Activated T-helper 17 cell treated with anti-CD3 and anti-CD28 coated beads, Interleukin-2, amount 50 U/mL, for 72 hours (primary cell): ENCODE measurements at regions not wholly inside any gene's neighbourhood (a gene's known extent, or its start where the extent isn't known, plus 50 kb on each side); places are given as distances from the start of the nearest gene placed in this dataset.

Experiments
- ATAC-seq: fragments of 150-1000 bp; cut with Tn5 transposase; replicated peaks from 2 replicates; pipeline ENCODE4 v1.10.0; 2021; ENCODE audit warnings: mild to moderate bottlenecking, moderate library complexity
- H3K27ac Mint-ChIP-seq: one replicate; pipeline ENCODE4 v1.8.0; 2022; ENCODE audit warnings: mixed read lengths
- H3K27me3 Mint-ChIP-seq: one replicate; pipeline ENCODE4 v1.8.0; 2022; ENCODE audit warnings: mixed read lengths
- H3K36me3 Mint-ChIP-seq: one replicate; pipeline ENCODE4 v1.8.0; 2022; ENCODE audit warnings: low read depth, mild to moderate bottlenecking, mixed read lengths
- H3K4me1 Mint-ChIP-seq: one replicate; pipeline ENCODE4 v1.8.0; 2022; ENCODE audit warnings: mixed read lengths
- H3K4me3 Mint-ChIP-seq: one replicate; pipeline ENCODE4 v1.8.0; 2022; ENCODE audit warnings: mild to moderate bottlenecking, mixed read lengths
- H3K9me3 Mint-ChIP-seq: one replicate; pipeline ENCODE4 v1.8.0; 2022; ENCODE audit warnings: mixed read lengths

GRCh38 chr15:77810130-77810571, 177.4 kb upstream of the LINGO1 start:
- no peaks in the 10 kb centered on the region for H3K27me3 Mint-ChIP-seq
- H3K4me3 Mint-ChIP-seq = no peak overlapping the region
- ATAC-seq = no peak
- no peak overlapping the region for H3K27ac Mint-ChIP-seq
- no peaks in the 10 kb centered on the region for H3K4me1 Mint-ChIP-seq
- no peaks in the 10 kb centered on the region for H3K9me3 Mint-ChIP-seq
- no peaks in the 10 kb centered on the region for H3K36me3 Mint-ChIP-seq

- no peak overlapping the region for H3K4me3 Mint-ChIP-seq
- no peaks in the 10 kb centered on the region for H3K9me3 Mint-ChIP-seq
Measured at GRCh38 chr15:77808581-77809177, 176.0 kb upstream of the LINGO1 start.

GRCh38 chr15:77808075-77808474, 175.4 kb upstream of the LINGO1 start:
- H3K4me3 Mint-ChIP-seq = no peak overlapping the region
- H3K27me3 Mint-ChIP-seq = no peaks in the 10 kb centered on the region

More at GRCh38 chr15:77808581-77809177, 176.0 kb upstream of the LINGO1 start:
- no peaks in the 10 kb centered on the region for H3K27me3 Mint-ChIP-seq
- no peaks in the 10 kb centered on the region for H3K4me1 Mint-ChIP-seq
- no peak overlapping the region for H3K27ac Mint-ChIP-seq
- H3K36me3 Mint-ChIP-seq = no peaks in the 10 kb centered on the region
- no peak for ATAC-seq

DNA sequence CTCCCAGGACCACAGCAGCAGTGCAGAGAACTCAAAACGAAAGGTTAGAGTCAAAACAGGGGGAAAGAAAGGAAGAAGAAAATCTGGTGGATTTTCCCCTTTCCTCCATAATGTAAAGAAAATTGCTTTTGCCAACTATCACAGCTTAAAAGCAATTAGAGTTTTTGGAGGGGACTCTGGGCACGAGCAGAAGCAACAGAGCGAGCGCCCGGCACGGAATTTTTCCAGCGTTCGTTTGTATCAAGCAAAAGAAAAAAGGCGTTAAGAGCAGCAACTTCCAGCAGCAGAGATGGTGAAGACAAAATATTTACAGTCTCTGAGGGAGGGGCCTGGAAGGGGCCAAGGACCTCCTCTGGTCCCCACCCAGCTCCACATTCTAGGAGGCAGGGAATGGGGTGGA, 174.9 kb upstream of the LINGO1 start:
- ATAC-seq = no peak
- no peaks in the 10 kb centered on the region for H3K27me3 Mint-ChIP-seq
- H3K36me3 Mint-ChIP-seq = no peaks in the 10 kb centered on the region
- no peaks in the 10 kb centered on the region for H3K9me3 Mint-ChIP-seq
- no peak overlapping the region for H3K27ac Mint-ChIP-seq
- no peaks in the 10 kb centered on the region for H3K4me1 Mint-ChIP-seq
- H3K4me3 Mint-ChIP-seq = no peak overlapping the region

More at GRCh38 chr15:77808075-77808474, 175.4 kb upstream of the LINGO1 start:
- no peaks in the 10 kb centered on the region for H3K4me1 Mint-ChIP-seq
- H3K9me3 Mint-ChIP-seq = no peaks in the 10 kb centered on the region
- ATAC-seq = no peak
- no peak overlapping the region for H3K27ac Mint-ChIP-seq
- H3K36me3 Mint-ChIP-seq = no peaks in the 10 kb centered on the region

DNA sequence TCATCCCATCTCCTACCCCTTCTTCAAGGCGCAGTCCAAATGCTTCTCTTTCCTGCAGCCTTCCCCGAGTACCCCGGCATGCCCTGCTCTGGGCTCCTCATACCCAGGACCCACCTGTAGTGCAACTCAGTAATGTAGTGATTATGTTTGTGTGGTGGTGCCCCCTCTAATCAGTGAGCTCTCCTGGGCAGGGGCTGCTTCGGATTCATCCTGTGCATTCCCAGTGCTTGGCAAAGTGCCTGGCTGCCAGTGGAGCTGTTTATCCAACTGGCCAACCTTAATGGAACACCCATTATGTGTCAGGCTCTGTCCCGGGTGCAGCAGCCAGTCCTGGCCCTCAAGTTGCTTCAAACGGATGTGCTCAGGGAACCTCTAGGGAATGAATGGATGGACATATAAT, 174.4 kb upstream of the LINGO1 start:
- ATAC-seq = no peak
- Mint-ChIP-seq H3K27ac (no peak overlapping the region), H3K36me3 (no peaks in the 10 kb centered on the region), H3K4me3 (no peak overlapping the region), H3K4me1 (no peaks in the 10 kb centered on the region), H3K9me3 (no peaks in the 10 kb centered on the region), H3K27me3 (no peaks in the 10 kb centered on the region)

GRCh38 chr15:77804210-77804609, 171.5 kb upstream of the LINGO1 start:
- H3K4me3 Mint-ChIP-seq = no peak overlapping the region
- H3K4me1 Mint-ChIP-seq = no peaks in the 10 kb centered on the region
- H3K27me3 Mint-ChIP-seq = no peaks in the 10 kb centered on the region
- H3K36me3 Mint-ChIP-seq = no peaks in the 10 kb centered on the region
- no peak for ATAC-seq
- H3K9me3 Mint-ChIP-seq = no peaks in the 10 kb centered on the region
- H3K27ac Mint-ChIP-seq = no peak overlapping the region

GRCh38 chr15:77803487-77803886, 170.8 kb upstream of the LINGO1 start:
- no peaks in the 10 kb centered on the region for H3K36me3 Mint-ChIP-seq
- no peak overlapping the region for H3K4me3 Mint-ChIP-seq
- no peaks in the 10 kb centered on the region for H3K4me1 Mint-ChIP-seq
- H3K27ac Mint-ChIP-seq = no peak overlapping the region
- no peaks in the 10 kb centered on the region for H3K9me3 Mint-ChIP-seq
- H3K27me3 Mint-ChIP-seq = no peaks in the 10 kb centered on the region
- no peak for ATAC-seq

GRCh38 chr15:77800305-77800704, 167.6 kb upstream of the LINGO1 start:
- peaks cover 2% of the 10 kb centered on the region for H3K27me3 Mint-ChIP-seq
- no peaks in the 10 kb centered on the region for H3K9me3 Mint-ChIP-seq
- ATAC-seq = no peak

GRCh38 chr15:77798847-77799246, 166.1 kb upstream of the LINGO1 start:
- Mint-ChIP-seq H3K27ac (no peak overlapping the region), H3K4me1 (no peaks in the 10 kb centered on the region), H3K9me3 (no peaks in the 10 kb centered on the region), H3K36me3 (no peaks in the 10 kb centered on the region), H3K27me3 (peaks cover 3% of the 10 kb centered on the region), H3K4me3 (no peak overlapping the region)
- ATAC-seq = no peak

More at GRCh38 chr15:77800305-77800704, 167.6 kb upstream of the LINGO1 start:
- no peak overlapping the region for H3K4me3 Mint-ChIP-seq
- no peaks in the 10 kb centered on the region for H3K36me3 Mint-ChIP-seq
- no peaks in the 10 kb centered on the region for H3K4me1 Mint-ChIP-seq
- no peak overlapping the region for H3K27ac Mint-ChIP-seq

- H3K4me3 Mint-ChIP-seq = no peak overlapping the region
- H3K27me3 Mint-ChIP-seq = peaks cover 3% of the 10 kb centered on the region
- ATAC-seq = no peak
- H3K36me3 Mint-ChIP-seq = no peaks in the 10 kb centered on the region
- no peaks in the 10 kb centered on the region for H3K9me3 Mint-ChIP-seq
- H3K27ac Mint-ChIP-seq = no peak overlapping the region
- no peaks in the 10 kb centered on the region for H3K4me1 Mint-ChIP-seq
Measured at GRCh38 chr15:77798151-77798835, 165.6 kb upstream of the LINGO1 start.

GRCh38 chr15:77797270-77797669, 164.6 kb upstream of the LINGO1 start:
- H3K27me3 Mint-ChIP-seq = peaks cover 6% of the 10 kb centered on the region
- H3K4me1 Mint-ChIP-seq = no peaks in the 10 kb centered on the region
- ATAC-seq = no peak
- no peaks in the 10 kb centered on the region for H3K36me3 Mint-ChIP-seq
- no peaks in the 10 kb centered on the region for H3K9me3 Mint-ChIP-seq
- H3K27ac Mint-ChIP-seq = no peak overlapping the region
- no peak overlapping the region for H3K4me3 Mint-ChIP-seq

GRCh38 chr15:77796046-77796729, 163.5 kb upstream of the LINGO1 start:
- ATAC-seq = no peak
- no peak overlapping the region for H3K4me3 Mint-ChIP-seq
- H3K36me3 Mint-ChIP-seq = no peaks in the 10 kb centered on the region

GRCh38 chr15:77795446-77795845, 162.7 kb upstream of the LINGO1 start:
- no peaks in the 10 kb centered on the region for H3K4me1 Mint-ChIP-seq
- ATAC-seq = no peak
- H3K36me3 Mint-ChIP-seq = no peaks in the 10 kb centered on the region
- peaks cover 6% of the 10 kb centered on the region for H3K27me3 Mint-ChIP-seq
- no peak overlapping the region for H3K27ac Mint-ChIP-seq
- no peaks in the 10 kb centered on the region for H3K9me3 Mint-ChIP-seq
- no peak overlapping the region for H3K4me3 Mint-ChIP-seq

More at GRCh38 chr15:77796046-77796729, 163.5 kb upstream of the LINGO1 start:
- H3K27me3 Mint-ChIP-seq = peaks cover 6% of the 10 kb centered on the region
- no peaks in the 10 kb centered on the region for H3K4me1 Mint-ChIP-seq
- no peak overlapping the region for H3K27ac Mint-ChIP-seq
- no peaks in the 10 kb centered on the region for H3K9me3 Mint-ChIP-seq

GRCh38 chr15:77791941-77792340, 159.2 kb upstream of the LINGO1 start:
- ATAC-seq = no peak
- no peaks in the 10 kb centered on the region for H3K36me3 Mint-ChIP-seq
- peaks cover 6% of the 10 kb centered on the region for H3K27me3 Mint-ChIP-seq
- H3K4me3 Mint-ChIP-seq = no peak overlapping the region
- no peaks in the 10 kb centered on the region for H3K4me1 Mint-ChIP-seq
- no peak overlapping the region for H3K27ac Mint-ChIP-seq
- H3K9me3 Mint-ChIP-seq = no peaks in the 10 kb centered on the region

GRCh38 chr15:77790481-77790880, 157.8 kb upstream of the LINGO1 start:
- peaks cover 10% of the 10 kb centered on the region for H3K27me3 Mint-ChIP-seq
- H3K4me1 Mint-ChIP-seq = no peaks in the 10 kb centered on the region
- no peak for ATAC-seq
- H3K36me3 Mint-ChIP-seq = no peaks in the 10 kb centered on the region
- H3K4me3 Mint-ChIP-seq = no peak overlapping the region
- no peak overlapping the region for H3K27ac Mint-ChIP-seq
- no peaks in the 10 kb centered on the region for H3K9me3 Mint-ChIP-seq
